ENCODE measurements at regions not wholly inside any gene's neighbourhood (a gene's known extent, or its start where the extent isn't known, plus 50 kb on each side); places are given as distances from the start of the nearest gene placed in this dataset.

- no peaks in the 10 kb centered on the region for H3K36me3 ChIP-seq (ENCODE audit: insufficient read depth, low read length)
- no peaks in the 10 kb centered on the region for H4K20me1 ChIP-seq (ENCODE audit: insufficient read depth, low read length)
- no peaks in the 10 kb centered on the region for H3K9me3 ChIP-seq (ENCODE audit: low read depth, low read length)
- no peak overlapping the region for H2AFZ ChIP-seq (ENCODE audit: low read length)
- no peak overlapping the region for H3K4me2 ChIP-seq (ENCODE audit: insufficient read depth, low read length)
- no peak for DNase-seq (ENCODE audit: insufficient read length, low spot score, missing footprints)
- no peak overlapping the region for H3K27ac ChIP-seq (ENCODE audit: low read depth, low read length)
- H3K79me2 ChIP-seq (ENCODE audit: insufficient read depth, low read length) = no peaks in the 10 kb centered on the region
- H3K4me3 ChIP-seq (ENCODE audit: insufficient read depth, low read length) = no peak overlapping the region
- H3K4me1 ChIP-seq (ENCODE audit: insufficient read depth, low read length) = no peaks in the 10 kb centered on the region
- TF ChIP-seq CTCF (IDR thresholded peaks at IDR 0.05; ENCODE audit: extremely low read depth, low read depth, low read length) = no peak
- no peaks in the 10 kb centered on the region for H3K27me3 ChIP-seq (ENCODE audit: insufficient read depth, low read length)
Observed at GRCh38 chr2:211077216-211077767, 520.9 kb downstream of the CPS1 start.

- no peak for TF ChIP-seq CTCF (IDR thresholded peaks at IDR 0.05; ENCODE audit: extremely low read depth, low read depth, low read length)
- H3K27ac ChIP-seq (ENCODE audit: low read depth, low read length) = no peak overlapping the region
- H3K79me2 ChIP-seq (ENCODE audit: insufficient read depth, low read length) = no peaks in the 10 kb centered on the region
- H3K4me3 ChIP-seq (ENCODE audit: insufficient read depth, low read length) = no peak overlapping the region
- H3K4me2 ChIP-seq (ENCODE audit: insufficient read depth, low read length) = no peak overlapping the region
- H3K36me3 ChIP-seq (ENCODE audit: insufficient read depth, low read length) = no peaks in the 10 kb centered on the region
- DNase-seq (ENCODE audit: insufficient read length, low spot score, missing footprints) = no peak
- no peak overlapping the region for H2AFZ ChIP-seq (ENCODE audit: low read length)
- H4K20me1 ChIP-seq (ENCODE audit: insufficient read depth, low read length) = no peaks in the 10 kb centered on the region
- H3K9me3 ChIP-seq (ENCODE audit: low read depth, low read length) = no peaks in the 10 kb centered on the region
- no peaks in the 10 kb centered on the region for H3K27me3 ChIP-seq (ENCODE audit: insufficient read depth, low read length)
- H3K4me1 ChIP-seq (ENCODE audit: insufficient read depth, low read length) = no peaks in the 10 kb centered on the region
Observed at GRCh38 chr2:211084352-211084751, 528.0 kb downstream of the CPS1 start.

- Histone ChIP-seq H3K27ac (ENCODE audit: low read depth, low read length) (no peak overlapping the region), H2AFZ (ENCODE audit: low read length) (peak overlapping the region; percentile 26), H3K79me2 (ENCODE audit: insufficient read depth, low read length) (no peaks in the 10 kb centered on the region), H3K4me3 (ENCODE audit: insufficient read depth, low read length) (no peak overlapping the region), H3K4me2 (ENCODE audit: insufficient read depth, low read length) (no peak overlapping the region), H4K20me1 (ENCODE audit: insufficient read depth, low read length) (no peaks in the 10 kb centered on the region), H3K27me3 (ENCODE audit: insufficient read depth, low read length) (no peaks in the 10 kb centered on the region), H3K4me1 (ENCODE audit: insufficient read depth, low read length) (no peaks in the 10 kb centered on the region), H3K36me3 (ENCODE audit: insufficient read depth, low read length) (no peaks in the 10 kb centered on the region), H3K9me3 (ENCODE audit: low read depth, low read length) (no peaks in the 10 kb centered on the region)
- peak; percentile 8 for DNase-seq (ENCODE audit: insufficient read length, low spot score, missing footprints)
- peak; percentile 66 for TF ChIP-seq CTCF (IDR thresholded peaks at IDR 0.05; ENCODE audit: extremely low read depth, low read depth, low read length)
Observed at GRCh38 chr2:211085056-211085680, 528.8 kb downstream of the CPS1 start.

- no peak overlapping the region for H3K4me2 ChIP-seq (ENCODE audit: insufficient read depth, low read length)
- H3K9me3 ChIP-seq (ENCODE audit: low read depth, low read length) = no peaks in the 10 kb centered on the region
- no peak for TF ChIP-seq CTCF (IDR thresholded peaks at IDR 0.05; ENCODE audit: extremely low read depth, low read depth, low read length)
- no peaks in the 10 kb centered on the region for H4K20me1 ChIP-seq (ENCODE audit: insufficient read depth, low read length)
- no peak for DNase-seq (ENCODE audit: insufficient read length, low spot score, missing footprints)
- H3K27me3 ChIP-seq (ENCODE audit: insufficient read depth, low read length) = no peaks in the 10 kb centered on the region
- H3K4me1 ChIP-seq (ENCODE audit: insufficient read depth, low read length) = no peaks in the 10 kb centered on the region
- H3K4me3 ChIP-seq (ENCODE audit: insufficient read depth, low read length) = no peak overlapping the region
- no peak overlapping the region for H3K27ac ChIP-seq (ENCODE audit: low read depth, low read length)
- H2AFZ ChIP-seq (ENCODE audit: low read length) = no peak overlapping the region
- no peaks in the 10 kb centered on the region for H3K36me3 ChIP-seq (ENCODE audit: insufficient read depth, low read length)
- no peaks in the 10 kb centered on the region for H3K79me2 ChIP-seq (ENCODE audit: insufficient read depth, low read length)
Observed at GRCh38 chr2:211086049-211086448, 529.6 kb downstream of the CPS1 start.

All from osteoblast (primary cell).